HG03103 (cell line): ENCODE measurements at regions not wholly inside any gene's neighbourhood (a gene's known extent, or its start where the extent isn't known, plus 50 kb on each side); places are given as distances from the start of the nearest gene placed in this dataset.
A peak's percentile ranks its signal among the peaks of the same experiment; 100 is the strongest.

Source experiments
- ATAC-seq: cut with Tn5 transposase; IDR thresholded peaks from one replicate; pipeline ENCODE4 v1.9.1; 2021; ENCODE audit warnings: low read depth; ENCODE audit not compliant: unreplicated experiment

- no peak for ATAC-seq
These were observed 111.5 kb upstream of the E2F8 start for GRCh38 chr11:19352072-19352770.

DNA sequence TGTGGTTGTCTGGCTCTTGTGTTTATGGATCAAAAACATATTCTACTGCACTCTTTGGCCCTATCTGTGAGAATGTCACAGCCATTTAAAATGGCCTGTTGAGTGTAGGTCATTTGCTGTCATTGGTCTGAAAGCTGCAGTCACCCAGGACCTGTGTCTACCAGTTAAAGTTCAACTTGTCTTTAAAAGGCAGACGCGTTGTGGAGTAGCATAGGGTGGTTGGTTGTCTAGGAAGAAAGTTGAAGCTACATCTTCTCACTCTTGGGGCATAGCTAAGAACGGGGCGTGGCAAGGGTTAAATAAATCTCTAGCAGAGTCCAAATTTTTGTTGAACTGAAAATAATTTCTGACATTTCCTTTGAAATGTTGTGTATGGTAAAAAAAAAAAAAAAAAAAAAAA, 110.7 kb upstream of the E2F8 start:
- no peak for ATAC-seq

DNA sequence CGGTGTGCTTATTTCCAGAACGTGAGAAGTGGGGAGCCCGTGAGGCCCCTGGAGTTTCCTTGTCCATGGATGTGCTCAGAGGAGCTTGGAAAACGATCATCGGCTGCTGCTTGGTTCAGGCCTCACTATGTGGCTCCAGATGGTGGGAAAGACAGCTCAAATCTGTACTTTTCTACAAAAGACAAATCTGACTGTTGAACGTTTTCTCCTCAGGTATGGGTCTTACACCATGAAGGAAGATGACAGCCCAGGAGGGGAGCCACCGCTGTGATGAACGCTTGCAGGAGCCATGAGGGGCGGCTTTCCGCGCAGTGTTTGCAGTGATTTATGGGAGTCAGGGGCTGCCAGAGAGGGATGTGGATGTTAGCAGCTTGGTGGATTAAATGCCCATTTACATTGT, 109.4 kb upstream of the E2F8 start:
- no peak for ATAC-seq

- no peak for ATAC-seq
These were observed 108.7 kb upstream of the E2F8 start for GRCh38 chr11:19349340-19350025.

- ATAC-seq, result no peak
These were observed 107.2 kb upstream of the E2F8 start for GRCh38 chr11:19347911-19348310.

GRCh38 chr11:19345848-19346681, 105.3 kb upstream of the E2F8 start:
- peak; percentile 40 for ATAC-seq

DNA sequence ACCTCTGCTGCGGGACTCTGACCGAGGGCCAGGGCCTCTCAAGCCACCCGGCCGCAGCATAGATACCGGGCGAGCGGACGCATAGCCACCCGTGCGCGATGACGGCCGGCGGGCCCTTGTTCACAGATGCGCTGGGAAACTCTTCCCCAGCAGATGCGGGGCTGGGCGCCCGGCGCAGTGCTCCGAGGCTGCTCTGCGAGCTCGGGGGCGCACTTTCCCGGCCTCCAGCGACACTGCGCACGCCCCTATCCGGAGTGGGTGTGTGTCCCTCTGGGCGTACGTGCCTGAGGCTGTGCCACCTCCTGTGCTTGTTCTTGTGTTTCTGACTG, 104.7 kb upstream of the E2F8 start:
- peak; percentile 28 for ATAC-seq

DNA sequence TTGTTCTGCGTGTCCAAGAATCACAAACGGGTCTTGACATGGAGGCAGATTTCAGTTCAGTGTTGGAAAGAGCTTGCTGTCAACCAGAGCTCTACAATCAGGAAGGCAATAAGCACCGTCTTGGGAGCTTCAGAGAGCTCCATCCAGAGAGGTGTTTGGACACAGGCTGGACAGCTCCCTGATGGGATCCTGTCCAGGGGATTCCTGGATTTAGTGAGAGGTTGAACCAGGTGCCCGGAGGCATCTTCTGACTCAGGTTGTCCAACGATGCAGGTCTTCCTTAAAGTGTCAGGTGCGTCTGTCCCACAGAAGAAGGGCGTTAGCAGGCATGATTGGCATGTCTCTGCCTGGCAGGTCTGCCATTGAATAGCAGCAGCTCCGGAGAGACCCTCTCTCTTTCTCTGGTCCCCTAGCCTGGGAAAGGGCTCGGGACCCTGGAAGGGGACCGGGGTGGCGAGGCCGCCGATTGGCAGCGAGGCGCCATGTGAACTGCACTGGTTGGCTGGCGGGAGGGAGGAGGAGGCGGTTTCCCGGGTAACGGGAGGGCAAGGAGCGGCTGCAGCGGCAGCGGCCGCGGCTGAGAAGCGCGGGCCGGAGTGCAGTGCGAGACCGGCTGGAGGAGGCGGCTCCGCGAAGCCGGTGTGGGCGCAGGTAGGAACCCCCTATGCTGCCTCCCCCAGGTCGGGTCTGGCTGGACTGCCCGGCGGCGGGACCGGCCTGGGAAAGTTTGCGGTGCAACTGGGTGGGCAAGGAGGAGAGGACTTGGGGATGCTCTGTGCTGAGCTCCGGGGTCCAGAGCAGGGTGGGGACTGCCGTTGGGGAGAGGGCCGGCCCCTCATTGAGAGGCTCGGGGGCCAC, 104.1 kb upstream of the E2F8 start:
- ATAC-seq, result peak; percentile 47

GRCh38 chr11:19342036-19342435, 101.3 kb upstream of the E2F8 start:
- ATAC-seq, result no peak

DNA sequence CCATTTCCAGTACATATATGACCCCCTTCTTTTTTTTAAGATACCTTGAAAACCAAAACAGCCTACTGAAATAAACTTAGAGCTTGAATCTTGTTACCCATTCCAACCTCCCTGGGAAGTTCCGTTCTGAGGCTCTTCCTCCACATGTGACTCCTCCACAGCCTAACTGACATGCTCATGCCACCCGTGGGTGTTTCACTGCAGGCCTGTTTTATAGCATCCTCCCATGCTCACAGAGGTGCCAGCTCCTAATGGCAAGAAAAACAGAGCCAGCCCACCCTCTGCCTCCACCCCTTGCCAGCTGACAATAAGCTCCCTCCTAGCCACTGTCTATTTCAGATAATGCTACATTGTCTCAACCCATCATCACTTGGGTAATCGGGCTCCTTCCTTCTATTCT, 97.6 kb upstream of the E2F8 start:
- ATAC-seq, result no peak

DNA sequence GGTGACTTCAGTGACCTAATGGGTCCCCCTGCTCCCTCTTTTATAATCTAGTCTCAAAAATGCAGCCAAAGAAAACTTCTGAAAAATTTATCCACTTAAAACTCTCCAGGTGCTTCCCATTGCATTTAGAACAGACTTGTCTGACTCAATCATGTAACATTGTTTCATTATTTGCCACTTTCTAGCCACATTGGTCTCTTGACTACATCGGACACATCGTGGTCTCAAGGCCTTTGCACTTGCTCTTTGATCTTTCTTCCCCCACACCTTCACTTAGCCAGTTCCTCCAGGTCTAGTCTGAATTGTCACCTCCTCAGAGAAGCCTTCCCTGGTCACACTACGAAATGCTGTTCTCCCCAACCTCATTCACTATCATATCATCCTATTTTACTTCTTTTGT, 97.0 kb upstream of the E2F8 start:
- ATAC-seq, result no peak

GRCh38 chr11:19336331-19336730, 95.6 kb upstream of the E2F8 start:
- ATAC-seq, result no peak

GRCh38 chr11:19332476-19332875, 91.7 kb upstream of the E2F8 start:
- peak; percentile 93 for ATAC-seq

DNA sequence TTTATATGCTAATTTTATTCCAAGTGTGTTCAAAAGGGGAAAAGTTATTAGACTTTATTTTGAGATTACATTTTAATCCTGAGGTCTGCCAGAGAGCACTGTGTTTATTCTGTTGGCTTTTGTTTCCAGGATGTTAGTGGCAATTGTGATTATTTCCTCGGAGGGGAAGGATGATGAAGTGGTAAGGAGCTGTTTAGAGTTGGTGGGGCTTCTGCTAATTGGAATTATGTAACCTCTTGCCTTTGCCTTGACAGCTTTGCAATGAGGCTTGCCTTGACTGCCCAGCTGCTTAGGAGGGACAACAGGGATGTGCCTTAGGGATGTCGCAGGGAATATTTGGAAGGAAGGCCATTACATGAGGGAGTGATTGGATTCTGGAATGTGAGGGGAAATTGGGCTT, 89.7 kb upstream of the E2F8 start:
- no peak for ATAC-seq

DNA sequence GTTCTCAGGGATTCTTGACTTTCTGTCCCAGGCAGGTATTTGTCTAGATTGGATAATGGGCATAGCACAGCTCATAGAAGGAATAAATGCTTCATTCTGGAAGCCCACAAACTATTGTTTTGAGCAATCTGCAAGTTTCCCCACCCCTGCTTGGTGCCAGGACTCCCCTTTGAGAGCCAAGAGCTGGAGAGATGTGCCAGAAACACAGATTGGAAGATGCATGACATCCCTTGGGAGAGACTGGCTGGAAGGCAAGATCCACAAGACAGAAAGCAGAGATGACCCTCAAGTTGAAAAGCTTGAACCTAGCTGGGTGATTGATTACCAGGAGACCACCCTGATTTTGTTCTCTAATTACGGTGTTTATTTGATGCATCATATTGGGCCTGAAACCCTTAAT, 89.2 kb upstream of the E2F8 start:
- no peak for ATAC-seq

DNA sequence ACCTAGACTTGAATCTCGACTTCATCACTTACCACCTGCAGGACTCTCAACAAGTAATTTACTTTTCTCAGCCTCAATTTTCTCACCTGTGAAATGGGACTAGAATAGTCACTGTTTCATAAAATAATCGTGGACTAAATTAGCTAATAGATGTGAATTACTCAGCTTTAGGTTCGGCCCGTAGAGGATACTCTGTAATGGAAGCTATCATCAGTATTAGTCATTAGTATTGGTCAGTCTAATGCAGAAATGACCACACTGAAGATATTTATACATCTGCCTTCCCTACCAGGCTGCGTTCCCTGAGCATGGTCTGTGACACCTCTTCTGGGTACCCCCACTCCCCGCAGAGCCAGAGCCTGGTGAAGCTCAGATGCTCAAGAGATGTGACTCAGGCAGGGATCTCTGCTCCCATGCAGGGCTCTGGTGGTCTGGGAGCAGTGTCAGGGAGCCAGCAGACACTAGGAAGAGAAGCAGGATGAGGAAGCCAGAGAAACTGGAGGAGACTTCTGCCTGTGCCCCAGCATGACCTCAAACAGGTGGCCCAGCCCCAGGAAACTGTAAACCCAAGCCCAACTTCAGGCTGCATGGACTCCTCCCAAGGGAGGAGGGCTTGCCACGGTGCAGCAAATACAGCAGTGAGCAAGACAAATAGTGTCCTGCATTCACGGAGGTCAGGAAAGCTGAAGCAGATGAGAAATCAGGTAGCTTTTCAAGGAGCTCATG, 88.0 kb upstream of the E2F8 start:
- no peak for ATAC-seq

- no peak for ATAC-seq
These were observed 86.5 kb upstream of the E2F8 start for GRCh38 chr11:19327280-19327679.

GRCh38 chr11:19326499-19326898, 85.8 kb upstream of the E2F8 start:
- ATAC-seq, result no peak

DNA sequence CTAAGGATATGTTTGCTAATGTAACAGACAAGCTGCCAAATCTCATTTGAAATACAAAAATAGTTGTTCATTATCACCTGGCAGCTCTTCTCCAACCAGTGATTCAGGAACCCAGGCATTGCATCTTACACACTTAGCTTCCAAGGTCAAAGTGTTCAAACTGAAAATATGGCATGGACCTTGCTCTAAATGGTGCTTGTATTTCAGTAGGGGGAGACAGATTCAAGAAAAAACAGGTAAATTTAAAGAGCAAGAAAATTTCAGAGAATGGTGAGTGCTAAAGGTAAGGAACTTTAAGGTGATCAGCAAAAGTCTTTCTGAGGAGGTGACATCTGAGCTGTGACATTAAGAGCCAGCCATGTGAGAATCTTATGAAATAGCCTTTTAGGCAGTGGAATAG, 82.8 kb upstream of the E2F8 start:
- no peak for ATAC-seq

DNA sequence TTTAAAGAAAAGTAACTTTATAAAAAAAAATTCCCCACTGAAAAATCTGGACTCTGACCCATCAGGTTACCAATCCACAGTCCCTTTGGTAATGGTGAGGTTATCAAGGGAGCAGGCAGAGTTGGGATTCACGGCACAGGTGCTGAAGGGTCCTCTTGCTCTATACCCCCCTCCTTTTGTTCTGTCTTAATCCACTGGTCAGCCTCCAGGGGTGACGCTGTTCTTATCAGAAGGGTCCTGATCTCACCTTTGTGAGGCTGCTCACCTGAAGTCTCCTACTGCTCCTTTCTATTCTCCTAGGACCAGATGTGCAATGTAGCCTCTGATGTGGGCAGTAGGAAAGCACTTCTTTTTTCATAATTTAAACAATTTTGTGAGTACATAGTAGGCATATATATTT, 80.6 kb upstream of the E2F8 start:
- ATAC-seq, result no peak
